Umbilical cord (tissue), 1 donor: ENCODE measurements at regions not wholly inside any gene's neighbourhood (a gene's known extent, or its start where the extent isn't known, plus 50 kb on each side); places are given as distances from the start of the nearest gene placed in this dataset.

ENCODE experiments used
- DNase-seq: peaks from one replicate; pipeline ENCODE4 v3.0.0-alpha.2; 2015; ENCODE audit warnings: low spot score

DNA sequence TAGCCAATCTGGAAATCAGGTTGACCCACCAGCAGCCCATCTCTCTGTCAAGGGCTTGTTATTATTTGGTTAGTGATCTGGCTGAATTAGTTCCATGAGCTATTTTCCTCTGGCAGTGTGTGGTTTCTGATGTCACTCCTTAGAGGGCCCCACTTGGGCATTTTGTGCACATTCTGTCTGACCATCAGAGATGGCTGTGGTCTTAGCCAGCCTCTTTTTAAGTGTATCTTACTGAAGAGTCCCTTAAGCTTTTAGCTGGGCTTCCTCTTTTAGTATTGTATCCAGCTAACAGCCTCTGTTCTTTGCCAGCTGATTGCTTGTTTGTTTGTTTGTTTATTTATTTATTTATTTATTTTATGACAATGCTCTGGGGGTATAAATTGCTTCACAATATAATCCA, 951.1 kb upstream of the CNTNAP5 start:
- no peak for DNase-seq

DNA sequence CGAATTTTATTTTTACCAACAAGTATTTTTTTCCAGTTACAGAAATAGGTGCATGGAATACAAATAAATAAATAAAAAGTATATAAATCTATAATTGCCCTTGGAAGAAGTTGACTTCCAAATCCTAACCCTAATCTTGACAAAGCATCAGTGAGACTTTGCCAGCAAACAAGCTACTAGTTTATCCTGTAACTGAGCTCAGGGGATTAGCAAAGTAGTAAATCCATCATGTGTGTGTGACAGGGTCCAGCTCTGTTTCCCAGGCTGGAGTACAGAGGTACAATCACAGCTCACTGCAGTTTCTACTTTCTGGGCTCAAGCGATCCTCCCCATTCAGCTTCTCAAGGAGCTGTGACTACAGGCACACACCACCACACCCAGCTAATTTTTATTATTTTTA, 948.0 kb upstream of the CNTNAP5 start:
- no peak for DNase-seq

DNA sequence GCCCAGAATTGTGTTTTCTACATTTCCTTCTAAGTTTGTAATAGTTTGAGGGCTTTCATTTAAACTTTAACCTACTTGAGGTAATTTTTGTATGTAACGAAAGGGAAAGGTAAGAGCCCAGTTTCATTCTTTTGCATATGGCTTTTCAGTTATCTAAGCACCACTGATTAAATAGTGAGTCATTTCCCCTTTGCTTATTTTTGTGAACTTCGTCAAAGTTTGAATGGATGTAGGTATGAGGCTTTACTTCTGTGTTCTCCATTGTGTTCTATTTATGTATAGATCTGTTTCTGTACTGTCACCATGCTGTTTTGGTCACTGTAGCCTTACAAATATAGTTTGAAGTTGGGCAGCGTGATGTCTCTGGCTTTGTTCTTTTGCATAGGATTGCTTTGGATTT, 944.8 kb upstream of the CNTNAP5 start:
- no peak for DNase-seq

DNA sequence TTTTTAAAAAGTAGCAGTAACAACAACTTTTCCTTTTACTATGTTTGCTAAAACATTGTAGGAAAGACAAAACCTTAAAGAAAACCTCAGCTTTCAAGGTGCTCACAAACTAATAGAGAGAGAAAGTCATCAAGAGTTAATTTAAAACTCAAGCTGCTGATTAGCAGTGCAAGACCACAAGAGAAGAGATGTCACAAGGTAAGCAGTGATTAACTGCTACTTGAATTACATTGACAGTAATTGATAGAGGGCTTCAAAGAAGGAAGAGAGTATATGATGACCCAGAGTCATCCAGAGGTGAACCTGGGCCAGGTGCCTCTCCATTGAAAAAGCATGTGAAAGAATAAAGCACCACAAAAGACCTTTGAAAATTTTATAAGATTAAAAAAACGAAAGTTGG, 939.6 kb upstream of the CNTNAP5 start:
- DNase-seq = no peak

DNA sequence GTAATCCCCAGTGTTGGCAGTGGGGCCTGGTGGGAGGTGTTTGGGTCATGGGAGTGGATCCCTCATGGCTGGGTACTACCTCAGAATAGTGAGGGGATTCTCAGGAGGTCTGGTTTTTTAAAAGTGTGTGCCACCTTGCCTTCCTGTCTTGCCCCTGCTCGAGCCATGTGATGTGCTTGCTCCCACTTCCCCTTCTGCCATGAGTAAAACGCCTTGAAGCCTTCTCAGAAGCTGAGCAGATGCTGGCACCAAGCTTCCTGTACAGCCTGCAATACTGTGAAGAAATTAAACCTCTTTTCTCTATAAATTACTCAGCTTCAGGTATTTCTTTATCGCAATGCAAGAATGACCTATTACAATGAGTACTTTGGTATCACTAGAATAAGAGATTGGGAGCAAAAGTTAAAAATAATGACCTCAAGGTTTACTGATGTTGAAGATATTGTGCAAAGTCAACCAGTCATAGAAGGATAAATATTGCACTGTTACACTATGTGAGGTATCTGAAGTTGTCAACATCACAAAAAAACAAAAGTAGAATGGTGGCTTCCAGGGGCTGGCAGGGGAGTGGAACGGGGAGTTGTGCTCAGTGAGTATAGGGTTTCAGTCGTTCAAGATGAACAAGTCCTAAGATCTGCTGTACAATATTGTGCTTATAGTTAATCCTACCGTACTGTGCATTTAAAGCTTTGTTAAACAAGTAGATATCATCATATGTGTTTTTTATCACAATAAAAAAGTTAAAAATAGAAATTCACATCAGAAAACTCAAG, 938.3 kb upstream of the CNTNAP5 start:
- no peak for DNase-seq

DNA sequence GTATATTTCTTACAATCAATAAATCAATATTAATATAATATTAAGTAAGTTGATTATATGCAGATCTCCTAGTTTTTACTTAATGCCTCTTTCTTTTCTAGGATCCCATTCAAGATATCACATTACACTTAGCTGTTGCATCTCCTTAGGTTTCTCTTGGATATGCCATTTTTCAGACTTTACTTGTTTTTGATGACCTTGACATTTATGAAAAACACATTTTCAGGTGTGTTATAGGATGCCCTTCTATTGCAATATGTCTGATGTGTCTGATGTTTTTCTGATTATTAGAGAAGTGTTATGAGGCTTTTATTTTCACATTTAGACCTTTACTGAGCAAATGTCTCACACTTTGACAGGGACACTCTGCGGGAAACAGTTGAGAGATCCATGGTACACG, 933.6 kb upstream of the CNTNAP5 start:
- no peak for DNase-seq

DNA sequence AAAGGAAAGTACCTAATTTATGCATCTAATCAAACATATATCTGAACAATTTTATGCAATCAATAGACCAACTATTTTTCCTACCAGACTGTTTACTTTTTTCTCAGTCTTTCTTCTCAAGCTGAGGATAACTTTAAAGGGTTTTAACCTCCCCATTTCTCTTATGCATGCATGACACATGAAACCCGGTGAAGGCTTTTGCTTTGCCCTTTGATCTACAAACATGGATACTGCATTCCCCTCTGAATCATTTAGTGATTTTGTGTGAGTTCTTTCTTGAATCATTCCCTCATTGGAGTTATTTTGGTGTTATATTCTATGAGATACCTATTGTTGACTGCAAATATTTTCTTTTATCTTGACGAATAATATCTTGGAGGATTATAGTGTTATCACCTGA, 931.9 kb upstream of the CNTNAP5 start:
- no peak for DNase-seq

DNA sequence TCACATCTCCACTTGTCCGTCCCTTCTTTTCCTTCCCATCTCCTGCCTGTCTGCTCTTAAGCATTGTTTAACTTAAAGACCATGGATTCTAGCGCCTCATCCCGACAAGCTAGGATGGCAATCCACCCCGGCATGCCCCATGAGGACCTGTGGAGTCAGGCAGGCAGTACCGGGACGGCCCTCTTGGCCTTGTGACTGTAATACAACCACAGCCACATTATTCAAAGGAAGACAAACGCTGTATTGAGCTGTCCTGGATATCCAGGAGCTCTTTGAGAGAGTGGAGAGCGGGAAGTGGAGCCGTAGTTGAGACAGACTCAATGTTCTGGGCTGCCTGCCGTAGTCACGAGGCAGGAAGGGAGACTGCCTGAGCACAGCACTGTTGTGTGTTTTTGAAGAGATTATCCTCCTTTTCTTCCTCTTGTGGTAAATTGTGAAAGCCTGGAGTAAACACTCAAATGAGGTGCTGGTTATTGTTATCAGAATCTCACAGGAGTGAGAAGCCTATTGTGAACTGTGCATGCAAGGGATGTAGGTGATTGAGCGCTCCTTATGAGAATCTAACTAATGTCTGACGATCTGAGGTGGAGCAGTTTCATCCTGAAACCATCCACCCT, 929.8 kb upstream of the CNTNAP5 start:
- no peak for DNase-seq

DNA sequence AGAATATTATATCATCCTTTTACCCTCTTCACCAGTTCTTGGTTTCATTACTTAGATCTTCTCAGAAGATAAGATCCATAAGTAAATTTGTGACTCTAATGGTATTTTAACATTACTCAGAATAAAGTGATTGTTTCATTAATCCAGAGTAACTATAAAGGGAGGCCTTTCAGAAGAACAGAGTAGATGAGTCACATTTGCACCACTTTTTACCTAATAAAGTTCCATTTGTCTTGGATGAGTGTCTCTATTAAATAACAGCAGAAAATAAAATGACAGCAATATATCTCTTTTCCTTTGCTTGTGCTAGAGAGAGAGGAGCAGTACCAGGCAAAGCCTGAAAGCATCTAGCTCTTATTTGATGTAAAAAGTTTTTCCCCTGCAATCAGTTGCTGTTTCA, 926.5 kb upstream of the CNTNAP5 start:
- DNase-seq = no peak

DNA sequence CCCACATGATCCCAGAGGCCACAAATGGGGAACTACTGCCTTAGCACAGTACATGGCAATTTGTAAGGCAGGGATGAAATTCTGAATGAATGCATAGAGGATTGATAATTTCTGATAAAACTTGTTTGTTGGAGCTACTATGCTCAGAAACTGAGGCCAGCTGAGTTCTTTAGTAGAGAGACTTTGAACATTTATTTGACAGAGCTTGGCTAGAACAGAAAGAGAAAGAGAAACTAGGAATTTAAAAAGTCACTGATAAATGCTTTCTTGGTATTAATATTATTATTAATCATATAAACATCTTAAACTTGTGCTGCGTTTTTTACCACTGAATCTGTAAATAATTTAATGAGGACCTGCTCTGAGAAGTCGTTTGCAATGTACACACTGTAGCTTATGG, 923.7 kb upstream of the CNTNAP5 start:
- no peak for DNase-seq

DNA sequence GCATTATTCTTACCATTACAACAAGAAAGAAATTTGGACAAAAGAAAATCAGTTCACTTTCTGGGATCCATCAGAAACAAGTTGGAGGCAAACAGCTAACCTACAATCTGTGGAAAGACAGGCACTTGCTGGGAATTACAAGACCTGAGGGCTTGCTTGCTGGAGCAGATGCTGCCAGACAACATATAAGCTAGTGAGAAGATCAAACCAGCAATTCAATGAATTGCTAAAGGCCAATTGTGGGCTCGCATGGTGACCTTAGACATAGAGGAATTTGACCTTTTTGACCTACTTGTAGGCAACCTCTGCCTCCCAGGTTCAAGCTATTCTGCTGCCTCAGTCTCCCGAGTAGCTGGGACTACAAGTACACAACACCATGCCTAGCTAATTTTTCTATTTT, 921.2 kb upstream of the CNTNAP5 start:
- no peak for DNase-seq

DNA sequence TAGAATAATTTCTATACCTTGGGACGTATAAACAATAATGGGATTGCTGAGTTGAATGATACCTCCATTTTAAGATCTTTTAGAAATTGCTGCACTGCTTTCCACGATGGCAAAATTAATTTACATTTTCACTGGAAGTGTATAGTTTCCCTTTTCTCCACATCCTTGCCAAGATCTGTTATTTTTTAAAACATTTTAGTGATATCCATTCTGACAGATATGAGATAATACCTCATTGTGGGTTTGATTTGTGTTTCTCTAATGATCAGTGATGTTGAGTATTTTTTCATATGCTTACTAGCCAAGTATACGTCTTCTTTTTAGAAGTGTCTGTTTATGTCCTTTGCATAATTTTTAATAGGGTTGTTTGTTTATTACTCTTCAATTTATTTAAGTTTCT, 908.5 kb upstream of the CNTNAP5 start:
- no peak for DNase-seq

DNA sequence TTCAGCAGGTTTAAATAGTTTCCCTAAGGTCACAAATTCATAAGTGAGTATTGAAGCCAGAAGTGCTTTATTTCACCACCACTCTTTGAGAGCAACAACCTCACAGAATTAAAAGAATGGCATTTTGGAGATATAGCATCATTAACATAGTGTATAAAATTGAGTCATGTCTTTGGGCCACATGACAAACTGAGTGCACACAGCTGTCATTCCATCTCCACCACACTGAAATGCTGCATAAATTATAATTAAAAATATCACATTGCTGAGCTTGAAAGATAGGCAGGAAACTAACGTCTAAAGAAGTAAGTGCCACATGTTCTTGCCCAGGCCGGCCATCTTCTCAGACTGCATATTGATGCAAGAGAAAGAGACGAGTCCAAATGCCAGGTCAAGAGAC, 897.9 kb upstream of the CNTNAP5 start:
- DNase-seq = no peak

DNA sequence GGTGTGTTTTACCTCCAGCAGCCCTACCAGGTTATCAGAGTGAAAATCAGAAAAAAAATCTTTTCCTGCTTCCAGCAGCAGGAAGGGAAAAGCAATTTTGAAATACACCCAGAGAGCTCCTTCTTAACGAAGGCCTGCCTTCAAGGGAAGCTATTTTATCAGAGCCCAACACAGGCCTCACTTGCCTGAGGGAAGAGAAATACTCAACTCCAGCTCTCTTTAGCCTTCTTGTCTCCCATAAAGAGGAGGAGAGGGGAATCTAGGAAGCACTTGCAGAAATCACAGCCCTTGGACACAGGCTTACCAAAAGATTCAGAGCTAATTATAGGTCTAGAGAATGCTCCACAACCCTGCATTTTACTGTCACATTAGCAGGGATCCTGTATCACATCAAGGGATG, 896.1 kb upstream of the CNTNAP5 start:
- DNase-seq = peak; percentile 2

DNA sequence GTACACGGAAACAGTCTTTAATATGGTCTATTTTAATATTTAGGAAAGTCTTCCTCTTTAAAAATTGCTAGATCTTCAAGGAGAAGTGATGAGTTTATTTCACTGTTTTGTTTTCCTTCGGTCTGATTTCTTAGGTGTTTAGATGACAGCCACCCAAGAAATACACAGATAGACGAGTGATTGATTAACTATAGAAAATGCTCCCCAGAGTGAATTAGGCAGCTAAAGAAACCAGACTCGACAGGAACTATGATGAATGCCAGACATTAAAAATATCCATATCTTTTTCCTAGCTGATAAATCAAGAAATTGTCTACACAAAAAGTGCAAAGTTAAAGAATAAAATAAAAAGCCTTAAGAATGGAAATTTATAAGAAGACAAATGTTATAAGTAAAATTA, 888.7 kb upstream of the CNTNAP5 start:
- DNase-seq = no peak

DNA sequence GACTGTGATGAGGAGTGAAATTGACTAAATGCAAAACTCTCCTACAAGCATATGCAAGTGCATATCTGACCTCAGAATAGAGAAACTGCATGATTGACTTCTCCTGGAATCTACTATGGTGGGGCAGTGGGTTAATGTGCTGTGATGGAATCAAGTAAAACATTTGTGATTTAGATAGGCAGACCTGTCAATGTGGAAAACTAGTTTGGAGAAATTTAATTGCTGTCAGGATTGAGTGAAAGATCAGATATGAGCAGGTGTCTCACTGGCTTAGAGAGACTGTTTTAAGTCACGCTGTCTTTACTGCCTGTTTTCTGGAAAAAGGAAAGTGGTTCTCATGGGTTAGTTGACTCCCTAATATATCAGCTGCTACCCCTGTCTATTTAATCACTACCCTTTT, 881.0 kb upstream of the CNTNAP5 start:
- no peak for DNase-seq

DNA sequence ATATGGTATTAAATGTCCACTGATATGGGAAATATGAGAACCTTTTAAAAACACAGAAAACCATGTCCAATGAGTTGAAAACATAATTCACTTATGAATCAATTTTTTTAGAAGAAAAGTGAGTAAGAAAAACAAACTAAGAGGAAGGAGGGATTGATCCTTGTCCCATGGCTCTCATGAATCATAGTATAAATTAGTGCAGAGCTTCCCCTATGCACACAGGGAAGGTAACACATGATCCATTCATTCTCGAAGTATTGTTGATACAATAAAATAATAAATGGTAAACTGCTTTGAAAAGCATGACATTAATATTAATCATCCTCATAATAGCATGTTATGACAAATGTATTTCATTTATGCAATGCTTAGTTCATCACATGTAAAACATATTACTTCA, 872.0 kb upstream of the CNTNAP5 start:
- DNase-seq = no peak

DNA sequence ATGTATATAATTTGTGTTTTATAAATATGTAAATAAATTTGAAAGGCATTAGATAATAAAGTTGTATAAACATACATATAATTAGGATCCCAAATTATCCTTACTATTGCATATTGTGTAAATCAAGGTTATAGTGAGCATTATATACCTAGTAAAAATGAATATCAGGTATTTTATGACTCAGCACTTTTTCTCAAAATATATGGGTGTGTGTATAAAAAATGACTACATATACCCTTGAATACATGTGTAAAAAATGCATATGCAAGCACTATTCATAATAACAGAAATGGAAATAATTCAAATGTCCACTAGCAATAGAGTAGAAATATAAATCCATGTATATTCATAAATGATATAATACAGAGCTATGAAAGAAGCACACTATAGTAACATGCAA, 870.9 kb upstream of the CNTNAP5 start:
- no peak for DNase-seq

DNA sequence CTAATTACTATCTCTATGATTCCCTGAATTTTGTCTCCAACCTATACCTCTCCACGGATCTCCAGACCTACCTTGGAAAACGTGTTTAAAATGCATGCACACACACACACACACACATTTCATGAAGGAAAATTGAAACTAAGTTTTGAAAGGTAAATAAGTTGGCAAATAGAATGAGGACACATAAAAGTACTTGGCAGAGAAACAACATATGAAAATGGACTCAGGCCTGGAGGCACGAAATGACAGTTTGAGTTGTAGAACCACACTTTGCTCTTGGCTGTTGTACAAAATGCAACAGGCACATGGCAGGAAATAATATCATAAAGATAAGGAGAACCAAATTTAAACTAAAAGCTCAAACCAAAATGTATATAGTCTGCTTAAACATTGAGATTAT, 868.1 kb upstream of the CNTNAP5 start:
- DNase-seq = no peak

DNA sequence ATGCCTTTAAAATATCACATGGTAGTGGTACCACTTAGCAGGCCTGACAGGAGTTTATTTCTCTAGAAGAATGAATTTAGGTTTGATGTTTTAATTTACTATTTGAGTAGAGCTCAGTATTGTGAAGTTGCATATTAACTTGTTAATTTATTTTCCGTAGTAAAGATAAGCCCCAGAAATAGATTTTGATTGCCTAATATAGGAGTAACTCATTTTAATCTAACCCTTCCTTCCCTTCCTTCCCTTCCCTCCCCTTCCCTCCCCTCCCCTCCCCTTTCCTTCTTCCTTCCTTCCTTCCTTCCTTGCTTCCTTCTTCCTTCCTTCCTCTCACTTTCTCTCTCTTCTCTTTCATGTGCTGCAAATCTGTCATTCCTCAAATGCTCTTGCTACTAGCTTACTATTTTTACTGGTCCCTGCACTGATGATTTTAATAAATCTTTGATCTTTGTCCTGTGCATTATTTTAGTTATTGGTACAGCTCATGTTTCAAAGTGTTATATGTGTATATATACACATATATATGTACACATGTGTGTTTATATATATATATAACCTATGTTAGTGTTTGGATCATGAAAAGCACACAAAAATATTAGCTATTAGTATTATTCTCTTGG, 862.6 kb upstream of the CNTNAP5 start:
- DNase-seq = no peak

DNA sequence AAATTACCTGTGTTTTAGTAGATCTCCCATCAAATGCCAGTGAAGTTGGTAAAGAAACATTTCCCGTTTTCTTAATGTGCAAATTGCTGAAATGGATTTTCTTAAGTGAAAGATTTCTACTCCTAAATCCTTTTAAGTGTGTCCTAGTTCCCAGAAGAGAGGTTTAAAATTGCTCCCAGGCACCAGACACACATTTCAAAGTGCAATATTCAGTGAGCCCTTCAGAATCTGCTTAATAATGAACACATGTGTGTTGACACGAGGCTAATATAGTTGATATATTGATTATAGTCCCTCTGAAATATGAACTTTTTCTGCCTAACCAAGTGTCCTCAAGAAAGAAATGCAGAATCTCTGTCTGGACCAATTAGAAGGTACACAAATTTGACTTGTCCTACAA, 861.7 kb upstream of the CNTNAP5 start:
- DNase-seq = no peak

DNA sequence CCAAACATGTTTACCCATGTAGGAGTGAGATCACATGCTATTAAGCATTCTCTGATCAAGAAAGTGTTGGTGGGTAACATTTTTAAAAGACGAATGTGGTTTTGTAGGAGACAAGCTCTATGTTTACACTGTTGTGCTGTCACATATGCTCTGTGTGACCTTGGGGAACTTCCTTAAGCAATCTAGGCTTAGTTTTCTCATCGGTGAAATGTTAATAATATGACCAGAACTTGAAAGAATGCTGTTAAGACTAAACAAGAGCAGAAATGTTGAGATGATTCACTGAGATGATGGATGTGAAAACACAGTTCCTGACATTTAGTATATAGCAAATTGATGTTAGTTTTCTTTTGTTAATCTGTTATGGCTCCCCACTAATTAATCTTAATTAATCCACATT, 860.9 kb upstream of the CNTNAP5 start:
- DNase-seq = no peak

DNA sequence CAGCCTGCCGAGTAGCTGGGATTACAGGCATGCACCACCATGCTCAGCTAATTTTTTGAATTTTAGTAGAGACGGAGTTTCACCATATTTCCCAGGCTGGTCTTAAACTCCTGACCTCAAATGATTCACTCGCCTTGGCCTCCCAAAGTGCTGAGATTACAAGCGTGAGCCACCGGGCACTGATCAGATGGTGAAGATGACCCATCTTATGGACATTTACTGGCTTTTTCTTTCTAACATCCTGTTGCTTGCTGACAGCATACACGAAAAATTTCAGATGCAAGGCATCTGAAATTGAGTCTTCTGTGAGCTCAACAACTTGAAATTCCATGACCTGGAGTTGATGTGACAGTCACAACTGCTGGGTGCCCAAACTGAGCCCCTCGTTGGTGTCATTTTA, 859.5 kb upstream of the CNTNAP5 start:
- no peak for DNase-seq
